ENCODE measurements at regions not wholly inside any gene's neighbourhood (a gene's known extent, or its start where the extent isn't known, plus 50 kb on each side); places are given as distances from the start of the nearest gene placed in this dataset.

DNA sequence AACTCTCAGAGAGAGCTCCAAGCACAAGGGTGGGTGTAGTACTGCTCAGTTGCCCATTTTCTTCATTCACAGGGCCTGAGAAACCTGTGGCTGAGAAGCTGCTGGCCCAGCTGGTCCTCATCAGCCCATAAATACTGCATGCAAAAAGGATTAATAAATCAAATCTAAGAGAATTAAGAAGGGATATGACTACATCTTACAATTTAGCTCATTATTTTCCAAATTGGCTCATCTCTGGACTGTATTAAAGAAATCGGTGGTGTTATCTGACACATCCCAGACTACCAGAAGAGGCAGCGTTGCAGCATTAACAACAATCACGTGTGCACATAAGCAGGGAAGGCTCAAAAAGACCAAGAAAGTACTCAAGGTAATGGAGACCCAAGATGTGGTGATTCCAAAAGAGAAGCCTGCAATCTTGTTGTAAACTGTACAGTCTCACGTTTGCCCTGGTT lies 90.7 kb downstream of the CD24 start (continued):
- TF ChIP-seq, protein P1, sequence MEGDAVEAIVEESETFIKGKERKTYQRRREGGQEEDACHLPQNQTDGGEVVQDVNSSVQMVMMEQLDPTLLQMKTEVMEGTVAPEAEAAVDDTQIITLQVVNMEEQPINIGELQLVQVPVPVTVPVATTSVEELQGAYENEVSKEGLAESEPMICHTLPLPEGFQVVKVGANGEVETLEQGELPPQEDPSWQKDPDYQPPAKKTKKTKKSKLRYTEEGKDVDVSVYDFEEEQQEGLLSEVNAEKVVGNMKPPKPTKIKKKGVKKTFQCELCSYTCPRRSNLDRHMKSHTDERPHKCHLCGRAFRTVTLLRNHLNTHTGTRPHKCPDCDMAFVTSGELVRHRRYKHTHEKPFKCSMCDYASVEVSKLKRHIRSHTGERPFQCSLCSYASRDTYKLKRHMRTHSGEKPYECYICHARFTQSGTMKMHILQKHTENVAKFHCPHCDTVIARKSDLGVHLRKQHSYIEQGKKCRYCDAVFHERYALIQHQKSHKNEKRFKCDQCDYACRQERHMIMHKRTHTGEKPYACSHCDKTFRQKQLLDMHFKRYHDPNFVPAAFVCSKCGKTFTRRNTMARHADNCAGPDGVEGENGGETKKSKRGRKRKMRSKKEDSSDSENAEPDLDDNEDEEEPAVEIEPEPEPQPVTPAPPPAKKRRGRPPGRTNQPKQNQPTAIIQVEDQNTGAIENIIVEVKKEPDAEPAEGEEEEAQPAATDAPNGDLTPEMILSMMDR (IDR thresholded peaks at IDR 0.05 in 2 of 3, conservative IDR thresholded peaks at IDR 0.05 in 1 of 3; ENCODE audit: control insufficient read depth in 2 of 3, extremely low read depth in 1 of 3, insufficient read depth in 1 of 3, low read depth in 3 of 3, low read length in 3 of 3): peak in 1 of 3 experiments; percentile 26; a peak in 1 of 6 replicates
- no peak for TF ChIP-seq RCOR1 (conservative IDR thresholded peaks at IDR 0.05; ENCODE audit: low read depth, low read length)
- TF ChIP-seq, protein P2, sequence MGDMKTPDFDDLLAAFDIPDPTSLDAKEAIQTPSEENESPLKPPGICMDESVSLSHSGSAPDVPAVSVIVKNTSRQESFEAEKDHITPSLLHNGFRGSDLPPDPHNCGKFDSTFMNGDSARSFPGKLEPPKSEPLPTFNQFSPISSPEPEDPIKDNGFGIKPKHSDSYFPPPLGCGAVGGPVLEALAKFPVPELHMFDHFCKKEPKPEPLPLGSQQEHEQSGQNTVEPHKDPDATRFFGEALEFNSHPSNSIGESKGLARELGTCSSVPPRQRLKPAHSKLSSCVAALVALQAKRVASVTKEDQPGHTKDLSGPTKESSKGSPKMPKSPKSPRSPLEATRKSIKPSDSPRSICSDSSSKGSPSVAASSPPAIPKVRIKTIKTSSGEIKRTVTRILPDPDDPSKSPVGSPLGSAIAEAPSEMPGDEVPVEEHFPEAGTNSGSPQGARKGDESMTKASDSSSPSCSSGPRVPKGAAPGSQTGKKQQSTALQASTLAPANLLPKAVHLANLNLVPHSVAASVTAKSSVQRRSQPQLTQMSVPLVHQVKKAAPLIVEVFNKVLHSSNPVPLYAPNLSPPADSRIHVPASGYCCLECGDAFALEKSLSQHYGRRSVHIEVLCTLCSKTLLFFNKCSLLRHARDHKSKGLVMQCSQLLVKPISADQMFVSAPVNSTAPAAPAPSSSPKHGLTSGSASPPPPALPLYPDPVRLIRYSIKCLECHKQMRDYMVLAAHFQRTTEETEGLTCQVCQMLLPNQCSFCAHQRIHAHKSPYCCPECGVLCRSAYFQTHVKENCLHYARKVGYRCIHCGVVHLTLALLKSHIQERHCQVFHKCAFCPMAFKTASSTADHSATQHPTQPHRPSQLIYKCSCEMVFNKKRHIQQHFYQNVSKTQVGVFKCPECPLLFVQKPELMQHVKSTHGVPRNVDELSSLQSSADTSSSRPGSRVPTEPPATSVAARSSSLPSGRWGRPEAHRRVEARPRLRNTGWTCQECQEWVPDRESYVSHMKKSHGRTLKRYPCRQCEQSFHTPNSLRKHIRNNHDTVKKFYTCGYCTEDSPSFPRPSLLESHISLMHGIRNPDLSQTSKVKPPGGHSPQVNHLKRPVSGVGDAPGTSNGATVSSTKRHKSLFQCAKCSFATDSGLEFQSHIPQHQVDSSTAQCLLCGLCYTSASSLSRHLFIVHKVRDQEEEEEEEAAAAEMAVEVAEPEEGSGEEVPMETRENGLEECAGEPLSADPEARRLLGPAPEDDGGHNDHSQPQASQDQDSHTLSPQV (IDR thresholded peaks at IDR 0.05): no peak
- no peak for TF ChIP-seq MEF2A (IDR thresholded peaks at IDR 0.05; ENCODE audit: insufficient read depth, low read depth, low read length)
